IMR-90 (cell line): ENCODE measurements at regions not wholly inside any gene's neighbourhood (a gene's known extent, or its start where the extent isn't known, plus 50 kb on each side); places are given as distances from the start of the nearest gene placed in this dataset.

Source experiments
- CEBPB ChIP-seq: IDR thresholded peaks from 2 replicates; pipeline ENCODE4 v1.6.1; 2012; ENCODE audit warnings: low read depth, low read length, improper control_type of control experiment
- FOS ChIP-seq: fragments of 150-350 bp; IDR thresholded peaks from 2 replicates; pipeline ENCODE4 v1.6.1; 2016; ENCODE audit warnings: low read depth, low read length
- MAFK ChIP-seq: IDR thresholded peaks from 2 replicates; pipeline ENCODE4 v1.6.1; 2012; ENCODE audit warnings: low read depth, low read length, improper control_type of control experiment
- MXI1 ChIP-seq: IDR thresholded peaks from 2 replicates; pipeline ENCODE4 v1.6.1; 2012; ENCODE audit warnings: low read depth, mild to moderate bottlenecking, low read length, moderate library complexity, borderline replicate concordance
- POLR2A ChIP-seq: IDR thresholded peaks from 2 replicates; pipeline ENCODE4 v1.6.1; 2012; ENCODE audit warnings: mild to moderate bottlenecking, low read depth, low read length
- RAD21 ChIP-seq: IDR thresholded peaks from 2 replicates; pipeline ENCODE4 v1.6.1; 2012; ENCODE audit warnings: low read length, improper control_type of control experiment
- TF ChIP-seq, protein P1 (sequence below): conservative IDR thresholded peaks from 2 replicates; pipeline ENCODE4 v1.5.1; 2012; ENCODE audit warnings: mild to moderate bottlenecking, low read depth, low read length, improper control_type of control experiment
- TF ChIP-seq, protein P2 (sequence below): fragments of 150-350 bp; IDR thresholded peaks from 2 replicates; pipeline ENCODE4 v1.6.1; 2016; ENCODE audit warnings: low read depth, mild to moderate bottlenecking, low read length, moderate library complexity, borderline replicate concordance

DNA sequence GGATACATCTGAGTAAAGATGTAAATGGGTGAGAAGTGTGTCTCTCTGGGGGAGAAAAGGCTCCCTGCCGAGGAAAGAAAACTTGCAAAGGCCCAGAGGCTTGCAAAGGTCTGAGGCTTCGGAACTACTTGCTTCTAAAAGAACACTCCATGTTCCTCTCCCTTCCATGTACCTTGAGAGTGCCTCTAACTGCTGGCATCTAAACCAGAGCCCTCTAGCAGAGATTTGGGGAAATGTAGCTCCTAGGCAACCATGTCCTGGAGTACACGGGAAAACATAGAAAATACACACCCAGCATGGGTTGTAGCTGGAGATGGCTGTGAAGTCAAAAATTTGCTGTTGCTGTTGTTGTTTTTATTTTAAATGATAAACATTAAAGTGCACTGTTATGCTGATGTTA lies 151.6 kb downstream of the SYK start:
- TF ChIP-seq, protein P1, sequence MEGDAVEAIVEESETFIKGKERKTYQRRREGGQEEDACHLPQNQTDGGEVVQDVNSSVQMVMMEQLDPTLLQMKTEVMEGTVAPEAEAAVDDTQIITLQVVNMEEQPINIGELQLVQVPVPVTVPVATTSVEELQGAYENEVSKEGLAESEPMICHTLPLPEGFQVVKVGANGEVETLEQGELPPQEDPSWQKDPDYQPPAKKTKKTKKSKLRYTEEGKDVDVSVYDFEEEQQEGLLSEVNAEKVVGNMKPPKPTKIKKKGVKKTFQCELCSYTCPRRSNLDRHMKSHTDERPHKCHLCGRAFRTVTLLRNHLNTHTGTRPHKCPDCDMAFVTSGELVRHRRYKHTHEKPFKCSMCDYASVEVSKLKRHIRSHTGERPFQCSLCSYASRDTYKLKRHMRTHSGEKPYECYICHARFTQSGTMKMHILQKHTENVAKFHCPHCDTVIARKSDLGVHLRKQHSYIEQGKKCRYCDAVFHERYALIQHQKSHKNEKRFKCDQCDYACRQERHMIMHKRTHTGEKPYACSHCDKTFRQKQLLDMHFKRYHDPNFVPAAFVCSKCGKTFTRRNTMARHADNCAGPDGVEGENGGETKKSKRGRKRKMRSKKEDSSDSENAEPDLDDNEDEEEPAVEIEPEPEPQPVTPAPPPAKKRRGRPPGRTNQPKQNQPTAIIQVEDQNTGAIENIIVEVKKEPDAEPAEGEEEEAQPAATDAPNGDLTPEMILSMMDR: no peak
- no peak for TF ChIP-seq MXI1
- TF ChIP-seq POLR2A: no peak
- TF ChIP-seq, protein P2, sequence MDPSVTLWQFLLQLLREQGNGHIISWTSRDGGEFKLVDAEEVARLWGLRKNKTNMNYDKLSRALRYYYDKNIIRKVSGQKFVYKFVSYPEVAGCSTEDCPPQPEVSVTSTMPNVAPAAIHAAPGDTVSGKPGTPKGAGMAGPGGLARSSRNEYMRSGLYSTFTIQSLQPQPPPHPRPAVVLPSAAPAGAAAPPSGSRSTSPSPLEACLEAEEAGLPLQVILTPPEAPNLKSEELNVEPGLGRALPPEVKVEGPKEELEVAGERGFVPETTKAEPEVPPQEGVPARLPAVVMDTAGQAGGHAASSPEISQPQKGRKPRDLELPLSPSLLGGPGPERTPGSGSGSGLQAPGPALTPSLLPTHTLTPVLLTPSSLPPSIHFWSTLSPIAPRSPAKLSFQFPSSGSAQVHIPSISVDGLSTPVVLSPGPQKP: no peak
- no peak for TF ChIP-seq FOS
- no peak for TF ChIP-seq CEBPB
- no peak for TF ChIP-seq MAFK
- no peak for TF ChIP-seq RAD21
